Calu3 (cell line): ENCODE measurements at regions not wholly inside any gene's neighbourhood (a gene's known extent, or its start where the extent isn't known, plus 50 kb on each side); places are given as distances from the start of the nearest gene placed in this dataset.

ENCODE experiments used
- BruUV-seq: library from RNA; stranded (reverse); fragments of 400-500 nt; replicated peaks from 2 replicates; lab custom pipeline; 2021; lab: Mats Ljungman, UMichigan
- CTCF ChIA-PET: fragments of 300-600 bp; sonication (Branson Sonifier 250); formaldehyde crosslinking; loops from one replicate; lab custom pipeline; 2022; ENCODE audit warnings: antibody characterized with exemption; lab: Charles Lee
- DNase-seq: peaks from one replicate; pipeline ENCODE4 v3.0.0; 2022
- H3K27ac Mint-ChIP-seq: one replicate; pipeline ENCODE4 v1.8.0; 2022; ENCODE audit warnings: mixed read lengths; ENCODE audit not compliant: unreplicated experiment
- H3K27me3 Mint-ChIP-seq: one replicate; pipeline ENCODE4 v1.8.0; 2022; ENCODE audit warnings: mixed read lengths; ENCODE audit not compliant: unreplicated experiment
- H3K36me3 Mint-ChIP-seq: one replicate; pipeline ENCODE4 v1.8.0; 2022; ENCODE audit warnings: mild to moderate bottlenecking, moderate library complexity, mixed read lengths; ENCODE audit not compliant: insufficient read depth, unreplicated experiment
- H3K4me1 Mint-ChIP-seq: one replicate; pipeline ENCODE4 v1.8.0; 2022; ENCODE audit warnings: mild to moderate bottlenecking, low read depth, mixed read lengths; ENCODE audit not compliant: unreplicated experiment
- H3K4me3 Mint-ChIP-seq: one replicate; pipeline ENCODE4 v1.8.0; 2022; ENCODE audit warnings: mild to moderate bottlenecking, low read depth, moderate library complexity, mixed read lengths; ENCODE audit not compliant: unreplicated experiment
- H3K9me3 Mint-ChIP-seq: one replicate; pipeline ENCODE4 v1.8.0; 2022; ENCODE audit warnings: low read depth, mixed read lengths; ENCODE audit not compliant: unreplicated experiment
- intact Hi-C: fragments of 100-400 bp; cut with micrococcal nuclease; formaldehyde crosslinking; loops from one replicate; pipeline ENCODE4 v1.10.0; 2022; ENCODE audit not compliant: unreplicated experiment
- TF ChIP-seq, protein P1 (sequence below): fragments of 200-600 bp; IDR thresholded peaks from one replicate; pipeline ENCODE4 v1.8.0; 2022; ENCODE audit warnings: antibody characterized with exemption; ENCODE audit not compliant: unreplicated experiment

- TF ChIP-seq, protein P1, sequence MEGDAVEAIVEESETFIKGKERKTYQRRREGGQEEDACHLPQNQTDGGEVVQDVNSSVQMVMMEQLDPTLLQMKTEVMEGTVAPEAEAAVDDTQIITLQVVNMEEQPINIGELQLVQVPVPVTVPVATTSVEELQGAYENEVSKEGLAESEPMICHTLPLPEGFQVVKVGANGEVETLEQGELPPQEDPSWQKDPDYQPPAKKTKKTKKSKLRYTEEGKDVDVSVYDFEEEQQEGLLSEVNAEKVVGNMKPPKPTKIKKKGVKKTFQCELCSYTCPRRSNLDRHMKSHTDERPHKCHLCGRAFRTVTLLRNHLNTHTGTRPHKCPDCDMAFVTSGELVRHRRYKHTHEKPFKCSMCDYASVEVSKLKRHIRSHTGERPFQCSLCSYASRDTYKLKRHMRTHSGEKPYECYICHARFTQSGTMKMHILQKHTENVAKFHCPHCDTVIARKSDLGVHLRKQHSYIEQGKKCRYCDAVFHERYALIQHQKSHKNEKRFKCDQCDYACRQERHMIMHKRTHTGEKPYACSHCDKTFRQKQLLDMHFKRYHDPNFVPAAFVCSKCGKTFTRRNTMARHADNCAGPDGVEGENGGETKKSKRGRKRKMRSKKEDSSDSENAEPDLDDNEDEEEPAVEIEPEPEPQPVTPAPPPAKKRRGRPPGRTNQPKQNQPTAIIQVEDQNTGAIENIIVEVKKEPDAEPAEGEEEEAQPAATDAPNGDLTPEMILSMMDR, result no peak
- CTCF ChIA-PET, result interaction anchor here (1.2 kb wide), 1 partner anchor 9 kb away, joined by 5 read pairs; no protein-coding TSS in a partner anchor
- intact Hi-C loops, result no loop called here
- no TSS peak for BruUV-seq
- H3K4me3 Mint-ChIP-seq, result no peak overlapping the region
- H3K4me1 Mint-ChIP-seq, result no peaks in the 10 kb centered on the region
- DNase-seq, result no peak
- no peaks in the 10 kb centered on the region for H3K36me3 Mint-ChIP-seq
- H3K9me3 Mint-ChIP-seq, result no peaks in the 10 kb centered on the region
- H3K27me3 Mint-ChIP-seq, result no peaks in the 10 kb centered on the region
- no peak overlapping the region for H3K27ac Mint-ChIP-seq
Measured at GRCh38 chr21:35624901-35625300, 435.4 kb downstream of the SETD4 start.

- H3K36me3 Mint-ChIP-seq, result no peaks in the 10 kb centered on the region
- H3K4me1 Mint-ChIP-seq, result peaks cover 8% of the 10 kb centered on the region
- no peak for DNase-seq
- H3K4me3 Mint-ChIP-seq, result no peak overlapping the region
- TF ChIP-seq, protein P1, result no peak
- H3K9me3 Mint-ChIP-seq, result no peaks in the 10 kb centered on the region
- intact Hi-C loops, result no loop called here
- CTCF ChIA-PET, result no interaction called here
- no peaks in the 10 kb centered on the region for H3K27me3 Mint-ChIP-seq
- no TSS peak for BruUV-seq
- no peak overlapping the region for H3K27ac Mint-ChIP-seq
Measured at GRCh38 chr21:35622612-35623011, 437.7 kb downstream of the SETD4 start.

- Mint-ChIP-seq H3K36me3 (no peaks in the 10 kb centered on the region), H3K27me3 (no peaks in the 10 kb centered on the region), H3K9me3 (no peaks in the 10 kb centered on the region), H3K4me1 (peaks cover 23% of the 10 kb centered on the region), H3K27ac (no peak overlapping the region), H3K4me3 (no peak overlapping the region)
- TF ChIP-seq, protein P1, result no peak
- no peak for DNase-seq
- CTCF ChIA-PET, result no interaction called here
- intact Hi-C loops, result loop anchor here (10.0 kb wide), 1 partner anchor 94 kb away; no protein-coding TSS in a partner anchor
- BruUV-seq, result no TSS peak
Measured at GRCh38 chr21:35619184-35619583, 441.1 kb downstream of the SETD4 start.

DNA sequence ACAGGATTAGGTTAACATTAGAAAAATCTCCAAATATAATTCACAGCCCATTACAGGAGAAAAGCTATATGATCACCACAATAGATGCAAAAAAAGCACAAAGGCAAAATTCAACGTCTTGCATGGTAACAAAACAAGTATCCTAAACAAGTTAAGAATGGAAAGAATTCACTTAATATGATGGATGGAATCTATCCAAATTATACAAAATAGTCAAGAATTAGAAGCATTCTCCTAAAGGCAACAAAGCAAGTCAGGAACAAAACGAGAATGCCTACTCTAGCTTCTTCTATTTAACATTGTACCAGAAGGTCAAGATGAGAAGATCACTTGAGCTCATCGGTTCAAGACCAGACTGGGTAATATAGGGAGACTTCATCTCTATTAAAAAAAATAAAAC is 442.8 kb downstream of the SETD4 start:
- peaks cover 33% of the 10 kb centered on the region for H3K4me1 Mint-ChIP-seq
- DNase-seq, result no peak
- CTCF ChIA-PET, result no interaction called here
- H3K4me3 Mint-ChIP-seq, result no peak overlapping the region
- H3K27me3 Mint-ChIP-seq, result no peaks in the 10 kb centered on the region
- BruUV-seq, result no TSS peak
- H3K27ac Mint-ChIP-seq, result no peak overlapping the region
- TF ChIP-seq, protein P1, result no peak
- H3K9me3 Mint-ChIP-seq, result no peaks in the 10 kb centered on the region
- no peaks in the 10 kb centered on the region for H3K36me3 Mint-ChIP-seq
- intact Hi-C loops, result loop anchor here (10.0 kb wide), 1 partner anchor 93 kb away; no protein-coding TSS in a partner anchor
